Stimulated activated CD8-positive, alpha-beta memory T cell treated with anti-CD3 and anti-CD28 coated beads, Interleukin-2, amount 100 ng/mL, for 1 hour (primary cell): ENCODE measurements at regions not wholly inside any gene's neighbourhood (a gene's known extent, or its start where the extent isn't known, plus 50 kb on each side); places are given as distances from the start of the nearest gene placed in this dataset.

Experiments used
- DNase-seq, 2 donors: peaks; one replicate each; pipeline ENCODE4 v3.0.0-alpha.2; 2020; ENCODE audit warnings: low read depth in 2 of 2

- no peak for DNase-seq
These were observed 453.6 kb downstream of the MN1 start for GRCh38 chr22:27347951-27348350.

- no peak for DNase-seq
These were observed 452.9 kb downstream of the MN1 start for GRCh38 chr22:27348634-27349033.

GRCh38 chr22:27349456-27349855, 452.1 kb downstream of the MN1 start:
- DNase-seq, result no peak

- no peak for DNase-seq
These were observed 451.2 kb downstream of the MN1 start for GRCh38 chr22:27350306-27350705.

- no peak for DNase-seq
These were observed 449.1 kb downstream of the MN1 start for GRCh38 chr22:27352426-27352825.

- no peak for DNase-seq
These were observed 443.3 kb downstream of the MN1 start for GRCh38 chr22:27358096-27358870.

- DNase-seq, result no peak
These were observed 431.3 kb downstream of the MN1 start for GRCh38 chr22:27370269-27370668.

GRCh38 chr22:27370987-27371386, 430.6 kb downstream of the MN1 start:
- no peak for DNase-seq

- DNase-seq, result no peak
These were observed 429.2 kb downstream of the MN1 start for GRCh38 chr22:27372364-27372763.

GRCh38 chr22:27372969-27373670, 428.4 kb downstream of the MN1 start:
- DNase-seq, result no peak

GRCh38 chr22:27377501-27378295, 423.9 kb downstream of the MN1 start:
- no peak for DNase-seq

- no peak for DNase-seq
These were observed 423.2 kb downstream of the MN1 start for GRCh38 chr22:27378311-27378800.

- DNase-seq, result no peak
These were observed 422.6 kb downstream of the MN1 start for GRCh38 chr22:27378995-27379394.

GRCh38 chr22:27380855-27381254, 420.7 kb downstream of the MN1 start:
- no peak for DNase-seq

GRCh38 chr22:27381552-27381951, 420.0 kb downstream of the MN1 start:
- no peak for DNase-seq

- no peak for DNase-seq
These were observed 419.4 kb downstream of the MN1 start for GRCh38 chr22:27381960-27382742.

- no peak for DNase-seq
These were observed 418.6 kb downstream of the MN1 start for GRCh38 chr22:27382947-27383346.

- DNase-seq, result no peak
These were observed 417.7 kb downstream of the MN1 start for GRCh38 chr22:27383896-27384295.

- no peak for DNase-seq
These were observed 416.1 kb downstream of the MN1 start for GRCh38 chr22:27385261-27385998.

GRCh38 chr22:27386186-27386585, 415.4 kb downstream of the MN1 start:
- DNase-seq, result no peak

- no peak for DNase-seq
These were observed 414.0 kb downstream of the MN1 start for GRCh38 chr22:27387561-27387960.
